HG02759 (cell line): ENCODE measurements at regions not wholly inside any gene's neighbourhood (a gene's known extent, or its start where the extent isn't known, plus 50 kb on each side); places are given as distances from the start of the nearest gene placed in this dataset.

Source experiments
- ATAC-seq: cut with Tn5 transposase; IDR thresholded peaks from one replicate; pipeline ENCODE4 v1.9.1; 2021; ENCODE audit warnings: mild to moderate bottlenecking, moderate library complexity; ENCODE audit not compliant: unreplicated experiment

- ATAC-seq, result no peak
Observed at GRCh38 chr1:244191581-244191980, 140.5 kb downstream of the ZBTB18 start.

GRCh38 chr1:244192325-244192724 is 141.2 kb downstream of the ZBTB18 start:
- ATAC-seq, result no peak

- no peak for ATAC-seq
Observed at GRCh38 chr1:244196571-244197285, 145.6 kb downstream of the ZBTB18 start.

- ATAC-seq, result no peak
Observed at GRCh38 chr1:244197851-244198375, 146.8 kb downstream of the ZBTB18 start.

GRCh38 chr1:244199902-244200301 is 148.8 kb downstream of the ZBTB18 start:
- no peak for ATAC-seq

- ATAC-seq, result no peak
Observed at GRCh38 chr1:244200596-244200995, 149.5 kb downstream of the ZBTB18 start.

GRCh38 chr1:244201750-244202149 is 150.7 kb downstream of the ZBTB18 start:
- no peak for ATAC-seq

GRCh38 chr1:244204004-244204403 is 152.9 kb downstream of the ZBTB18 start:
- no peak for ATAC-seq

GRCh38 chr1:244205171-244205570 is 154.1 kb downstream of the ZBTB18 start:
- ATAC-seq, result no peak

- ATAC-seq, result no peak
Observed at GRCh38 chr1:244205906-244206305, 154.8 kb downstream of the ZBTB18 start.

- ATAC-seq, result no peak
Observed at GRCh38 chr1:244207042-244207934, 156.2 kb downstream of the ZBTB18 start.

GRCh38 chr1:244207935-244208244 is 156.8 kb downstream of the ZBTB18 start:
- ATAC-seq, result no peak

- no peak for ATAC-seq
Observed at GRCh38 chr1:244209955-244210354, 158.9 kb downstream of the ZBTB18 start.

GRCh38 chr1:244210884-244211558 is 159.9 kb downstream of the ZBTB18 start:
- no peak for ATAC-seq

GRCh38 chr1:244211559-244211944 is 160.5 kb downstream of the ZBTB18 start:
- no peak for ATAC-seq

GRCh38 chr1:244212219-244212618 is 161.1 kb downstream of the ZBTB18 start:
- no peak for ATAC-seq

GRCh38 chr1:244212797-244213475 is 161.9 kb downstream of the ZBTB18 start:
- ATAC-seq, result no peak

GRCh38 chr1:244214009-244214967 is 163.2 kb downstream of the ZBTB18 start:
- no peak for ATAC-seq

- ATAC-seq, result no peak
Observed at GRCh38 chr1:244216836-244217235, 165.8 kb downstream of the ZBTB18 start.

- ATAC-seq, result no peak
Observed at GRCh38 chr1:244217711-244218110, 166.6 kb downstream of the ZBTB18 start.
